GM12891 (cell line): ENCODE measurements at regions not wholly inside any gene's neighbourhood (a gene's known extent, or its start where the extent isn't known, plus 50 kb on each side); places are given as distances from the start of the nearest gene placed in this dataset.
A peak's percentile ranks its signal among the peaks of the same experiment; 100 is the strongest.

Experiments used
- DNase-seq: peaks from one replicate; pipeline ENCODE4 v3.0.0; 2011; ENCODE audit warnings: low spot score; ENCODE audit not compliant: insufficient read length
- FAIRE-seq: peaks from 2 replicates; lab custom pipeline; 2011; peaks lifted over from hg19 to GRCh38; lab: Jason Lieb, UNC
- PAX5 ChIP-seq: IDR thresholded peaks from 2 replicates; pipeline ENCODE4 v1.6.1; 2011; ENCODE audit warnings: low read length, moderate library complexity, mild to moderate bottlenecking; ENCODE audit not compliant: insufficient read depth, severe bottlenecking
- POLR2A ChIP-seq: IDR thresholded peaks from 2 replicates; pipeline ENCODE4 v1.6.1; 2011; ENCODE audit warnings: low read depth, low read length, control low read depth
- POLR2AphosphoS5 ChIP-seq: IDR thresholded peaks from 2 replicates; pipeline ENCODE4 v1.6.1; 2011; ENCODE audit warnings: low read depth, low read length, control low read depth
- POU2F2 ChIP-seq: IDR thresholded peaks from 2 replicates; pipeline ENCODE4 v1.6.1; 2011; ENCODE audit warnings: low read depth, mild to moderate bottlenecking, control low read depth, low read length, moderate library complexity
- SPI1 ChIP-seq: IDR thresholded peaks from 2 replicates; pipeline ENCODE4 v1.6.1; 2011; ENCODE audit warnings: low read depth, low read length, control low read depth
- TAF1 ChIP-seq: IDR thresholded peaks from 2 replicates; pipeline ENCODE4 v1.6.1; 2011; ENCODE audit warnings: low read depth, low read length, control low read depth

- TF ChIP-seq PAX5 (no peak), SPI1 (no peak), POLR2A (no peak), POU2F2 (no peak), TAF1 (no peak), POLR2AphosphoS5 (no peak)
- DNase-seq (no peak), FAIRE-seq (no peak)
Observed at GRCh38 chr3:69560818-69561217, 174.9 kb upstream of the FRMD4B start.

GRCh38 chr3:69560116-69560515, 174.2 kb upstream of the FRMD4B start:
- no peak for TF ChIP-seq POU2F2
- TF ChIP-seq SPI1 = no peak
- TF ChIP-seq TAF1 = no peak
- no peak for TF ChIP-seq PAX5
- TF ChIP-seq POLR2A = no peak
- no peak for TF ChIP-seq POLR2AphosphoS5
- no peak for DNase-seq
- FAIRE-seq = no peak

GRCh38 chr3:69558912-69559311, 173.0 kb upstream of the FRMD4B start:
- TF ChIP-seq POU2F2 (no peak), POLR2A (no peak), POLR2AphosphoS5 (no peak), SPI1 (no peak), PAX5 (no peak), TAF1 (no peak)
- DNase-seq = no peak
- FAIRE-seq = no peak

- DNase-seq (no peak), FAIRE-seq (no peak)
- TF ChIP-seq POLR2AphosphoS5 (no peak), POLR2A (no peak), SPI1 (no peak), PAX5 (no peak), TAF1 (no peak), POU2F2 (no peak)
Observed at GRCh38 chr3:69554576-69554975, 168.7 kb upstream of the FRMD4B start.

GRCh38 chr3:69553888-69554287, 168.0 kb upstream of the FRMD4B start:
- TF ChIP-seq TAF1 = no peak
- no peak for TF ChIP-seq SPI1
- TF ChIP-seq PAX5 = no peak
- no peak for TF ChIP-seq POLR2AphosphoS5
- TF ChIP-seq POLR2A = no peak
- TF ChIP-seq POU2F2 = no peak
- FAIRE-seq (no peak), DNase-seq (no peak)

- FAIRE-seq (no peak), DNase-seq (no peak)
- TF ChIP-seq SPI1 (no peak), POLR2A (no peak), PAX5 (no peak), POLR2AphosphoS5 (no peak), POU2F2 (no peak), TAF1 (no peak)
Observed at GRCh38 chr3:69547461-69547880, 161.6 kb upstream of the FRMD4B start.

DNA sequence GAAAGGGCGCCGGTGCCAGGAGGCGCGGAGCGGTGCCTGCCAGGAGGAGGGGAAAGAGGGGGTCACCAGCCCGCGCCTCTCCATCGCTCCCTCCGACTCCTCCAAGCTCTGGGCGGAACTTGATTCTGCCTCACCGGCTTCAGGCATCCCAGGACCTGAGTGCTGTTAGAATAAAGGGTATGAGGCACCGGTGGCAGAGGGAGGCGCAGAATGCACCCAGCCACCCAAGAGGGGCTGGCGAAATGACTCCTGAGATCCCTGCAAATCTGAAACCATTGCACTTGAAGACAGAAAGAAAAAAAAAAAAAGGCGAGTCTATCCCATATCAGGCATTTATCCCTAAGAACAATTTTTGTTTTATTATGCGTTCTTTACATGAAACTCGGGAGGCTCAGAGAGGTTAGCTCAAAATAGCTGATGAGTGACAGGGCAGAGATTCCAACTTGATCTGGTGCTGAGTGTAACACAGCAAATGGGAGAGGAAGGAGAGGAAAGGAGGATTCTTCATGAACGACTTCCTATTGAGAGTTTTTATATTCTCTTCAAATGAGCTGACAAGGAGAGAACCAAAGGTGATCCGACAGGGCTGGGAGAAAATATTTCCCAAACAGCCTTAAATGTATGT, 157.0 kb upstream of the FRMD4B start:
- FAIRE-seq (no peak), DNase-seq (no peak)
- TF ChIP-seq PAX5 (no peak), TAF1 (no peak), POLR2A (no peak), POU2F2 (no peak), POLR2AphosphoS5 (no peak), SPI1 (no peak)

- DNase-seq (peak; percentile 17), FAIRE-seq (no peak)
- TF ChIP-seq TAF1 (no peak), PAX5 (no peak), POLR2A (no peak), POLR2AphosphoS5 (no peak), SPI1 (no peak), POU2F2 (no peak)
Observed at GRCh38 chr3:69542089-69542804, 156.4 kb upstream of the FRMD4B start.

DNA sequence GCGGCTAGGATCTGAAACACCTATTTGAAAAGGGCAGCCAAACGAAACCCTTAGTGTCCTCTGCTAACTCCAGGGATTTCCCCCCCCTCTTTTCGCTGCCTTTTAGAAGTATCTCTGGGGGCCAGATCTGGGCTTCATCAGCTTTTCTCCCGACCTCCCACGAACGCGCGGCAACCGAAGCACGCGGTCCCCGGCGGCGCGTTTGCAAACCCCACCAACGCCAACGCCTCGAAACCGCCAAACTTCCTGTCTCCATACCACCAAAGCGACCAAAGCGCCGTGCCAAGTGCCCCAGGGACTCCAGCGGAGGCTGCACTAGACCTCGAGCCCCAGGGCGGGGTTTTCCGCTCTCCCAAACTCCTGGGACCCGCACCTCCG, 155.8 kb upstream of the FRMD4B start:
- DNase-seq = no peak

More for the DNA sequence above, 155.8 kb upstream of the FRMD4B start:
- FAIRE-seq = no peak
- TF ChIP-seq TAF1 (no peak), POLR2AphosphoS5 (no peak), POU2F2 (no peak), SPI1 (no peak), PAX5 (no peak), POLR2A (no peak)
